HK-2 (cell line): ENCODE measurements at regions not wholly inside any gene's neighbourhood (a gene's known extent, or its start where the extent isn't known, plus 50 kb on each side); places are given as distances from the start of the nearest gene placed in this dataset.

Experiments
- DNase-seq: peaks from one replicate; pipeline ENCODE4 v3.0.0-alpha.2; 2018; ENCODE audit not compliant: unreplicated experiment

GRCh38 chr1:55579332-55580001, 364.3 kb upstream of the USP24 start:
- no peak for DNase-seq

- no peak for DNase-seq
Observed at GRCh38 chr1:55578646-55579045, 363.5 kb upstream of the USP24 start.

- DNase-seq = no peak
Observed at GRCh38 chr1:55575571-55576279, 360.6 kb upstream of the USP24 start.

GRCh38 chr1:55574691-55575225, 359.6 kb upstream of the USP24 start:
- no peak for DNase-seq

- peak; percentile 15 for DNase-seq
Observed at GRCh38 chr1:55572878-55573734, 357.9 kb upstream of the USP24 start.

GRCh38 chr1:55571767-55572166, 356.6 kb upstream of the USP24 start:
- no peak for DNase-seq

GRCh38 chr1:55569417-55569816, 354.3 kb upstream of the USP24 start:
- DNase-seq = no peak

- no peak for DNase-seq
Observed at GRCh38 chr1:55568732-55569131, 353.6 kb upstream of the USP24 start.

GRCh38 chr1:55560266-55560665, 345.1 kb upstream of the USP24 start:
- no peak for DNase-seq

GRCh38 chr1:55559842-55560241, 344.7 kb upstream of the USP24 start:
- DNase-seq = no peak

- no peak for DNase-seq
Observed at GRCh38 chr1:55559161-55559611, 344.0 kb upstream of the USP24 start.

- DNase-seq = no peak
Observed at GRCh38 chr1:55558515-55558914, 343.4 kb upstream of the USP24 start.

GRCh38 chr1:55555956-55556725, 341.0 kb upstream of the USP24 start:
- no peak for DNase-seq

GRCh38 chr1:55554611-55555010, 339.4 kb upstream of the USP24 start:
- no peak for DNase-seq

GRCh38 chr1:55552636-55553035, 337.5 kb upstream of the USP24 start:
- no peak for DNase-seq

GRCh38 chr1:55547405-55547804, 332.2 kb upstream of the USP24 start:
- no peak for DNase-seq

- DNase-seq = no peak
Observed at GRCh38 chr1:55546553-55546952, 331.4 kb upstream of the USP24 start.

- no peak for DNase-seq
Observed at GRCh38 chr1:55544826-55545225, 329.7 kb upstream of the USP24 start.

GRCh38 chr1:55542901-55543504, 327.8 kb upstream of the USP24 start:
- DNase-seq = no peak

GRCh38 chr1:55541296-55541695, 326.1 kb upstream of the USP24 start:
- no peak for DNase-seq
